HG03045 (cell line): ENCODE measurements at regions not wholly inside any gene's neighbourhood (a gene's known extent, or its start where the extent isn't known, plus 50 kb on each side); places are given as distances from the start of the nearest gene placed in this dataset.

Experiments used
- ATAC-seq: cut with Tn5 transposase; IDR thresholded peaks from one replicate; pipeline ENCODE4 v1.9.1; 2021; ENCODE audit warnings: mild to moderate bottlenecking, moderate library complexity; ENCODE audit not compliant: unreplicated experiment

GRCh38 chr10:124220547-124220946, 127.1 kb upstream of the CHST15 start:
- no peak for ATAC-seq

GRCh38 chr10:124219655-124220054, 126.3 kb upstream of the CHST15 start:
- ATAC-seq = no peak

- no peak for ATAC-seq
Observed at GRCh38 chr10:124219062-124219461, 125.7 kb upstream of the CHST15 start.

DNA sequence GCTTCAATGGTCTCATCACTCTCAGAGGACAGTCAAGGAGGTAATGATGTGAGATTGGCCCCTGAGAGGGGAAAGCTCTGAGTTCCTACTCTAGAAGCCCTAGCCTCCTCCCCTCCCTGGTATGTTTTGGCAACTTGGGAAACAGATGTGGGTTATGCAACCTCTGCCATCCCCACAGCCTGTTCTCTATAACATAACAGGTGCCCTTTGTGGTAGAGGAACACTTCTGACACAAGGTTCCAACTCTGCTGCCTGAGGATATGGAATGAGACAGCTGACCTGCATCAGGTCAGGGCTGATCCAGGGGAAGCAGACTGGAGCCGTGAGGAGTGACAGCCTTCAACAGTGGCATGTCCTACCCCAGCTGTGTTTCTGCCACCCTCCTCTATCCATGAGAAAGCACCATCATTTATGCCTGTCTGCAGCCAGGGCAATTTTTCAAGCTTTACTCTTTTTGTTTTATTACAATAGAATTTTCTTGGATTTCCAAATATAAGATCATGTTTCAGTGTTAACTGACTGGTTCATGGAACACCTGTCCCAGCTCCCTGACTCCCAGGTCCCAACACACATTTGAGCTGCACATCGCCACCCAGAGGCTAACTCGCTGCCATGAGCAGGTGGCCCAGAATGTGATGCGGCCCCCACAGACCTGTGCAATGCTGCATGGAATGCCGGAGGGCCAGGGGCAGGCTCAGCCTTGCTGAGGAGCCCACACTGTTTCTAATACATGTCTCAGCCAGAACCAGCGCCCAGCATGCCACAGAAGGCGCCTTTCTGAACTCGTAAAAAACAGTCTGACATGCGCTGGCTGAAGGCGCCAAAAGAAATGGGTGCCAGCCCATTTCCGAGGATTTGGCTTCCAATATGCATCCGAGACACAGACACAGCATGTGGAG, 124.8 kb upstream of the CHST15 start:
- no peak for ATAC-seq

- no peak for ATAC-seq
Observed at GRCh38 chr10:124217031-124217430, 123.6 kb upstream of the CHST15 start.

DNA sequence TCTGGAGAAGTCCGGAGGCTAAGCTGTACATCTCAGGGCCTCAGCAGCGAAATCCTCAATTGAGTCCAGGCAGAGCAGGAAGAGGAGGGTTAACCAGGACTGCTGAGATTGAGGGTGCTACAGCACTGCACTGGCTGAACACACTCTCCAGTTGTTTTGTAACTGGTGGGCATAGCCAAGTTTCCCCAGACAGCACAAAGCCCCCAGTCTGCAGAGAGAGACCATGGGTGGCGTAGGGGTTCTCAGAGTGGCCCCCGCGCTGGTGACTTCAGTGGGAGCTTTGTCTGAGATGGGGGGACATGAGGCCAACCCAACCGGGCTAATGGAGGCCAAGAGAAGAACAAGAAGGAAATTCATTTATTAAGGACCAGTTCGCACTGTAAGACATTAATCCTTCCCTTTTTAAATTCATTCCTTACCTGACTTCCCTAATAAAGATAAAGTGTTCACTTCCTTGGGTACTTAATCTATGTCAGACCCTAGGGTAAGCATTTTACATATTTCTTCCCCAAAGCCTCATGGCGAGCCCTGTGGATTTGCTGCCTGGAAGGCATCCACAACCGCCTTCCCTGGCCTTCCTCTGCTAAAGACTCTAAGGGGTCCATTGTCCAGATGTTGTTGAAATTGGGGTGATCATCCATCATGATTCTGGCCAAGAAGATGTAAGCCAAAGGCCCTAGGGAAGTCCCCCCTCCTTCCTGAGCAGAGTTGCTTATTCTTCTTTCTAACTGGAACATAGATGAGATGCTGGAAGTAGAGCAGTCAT, 121.4 kb upstream of the CHST15 start:
- no peak for ATAC-seq

GRCh38 chr10:124213899-124214510, 120.6 kb upstream of the CHST15 start:
- ATAC-seq = no peak

DNA sequence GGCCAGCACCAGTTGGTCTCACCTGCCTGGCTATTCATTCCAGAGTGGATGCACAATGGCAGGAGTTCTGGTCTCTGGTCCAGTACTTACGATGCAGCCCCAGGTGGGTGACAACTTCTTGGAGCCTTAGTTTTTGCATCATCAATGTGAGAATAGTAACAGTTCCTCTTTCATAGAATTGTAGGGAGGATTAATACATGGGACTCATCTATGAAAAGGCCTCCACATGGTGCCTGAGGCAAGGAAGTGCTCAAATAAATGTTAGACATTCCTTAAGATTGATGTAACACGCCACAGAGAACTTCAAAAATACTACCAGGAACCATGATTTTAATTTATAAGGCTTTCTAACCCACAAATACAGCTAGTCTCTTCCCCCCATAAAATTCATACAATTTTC, 120.1 kb upstream of the CHST15 start:
- no peak for ATAC-seq

DNA sequence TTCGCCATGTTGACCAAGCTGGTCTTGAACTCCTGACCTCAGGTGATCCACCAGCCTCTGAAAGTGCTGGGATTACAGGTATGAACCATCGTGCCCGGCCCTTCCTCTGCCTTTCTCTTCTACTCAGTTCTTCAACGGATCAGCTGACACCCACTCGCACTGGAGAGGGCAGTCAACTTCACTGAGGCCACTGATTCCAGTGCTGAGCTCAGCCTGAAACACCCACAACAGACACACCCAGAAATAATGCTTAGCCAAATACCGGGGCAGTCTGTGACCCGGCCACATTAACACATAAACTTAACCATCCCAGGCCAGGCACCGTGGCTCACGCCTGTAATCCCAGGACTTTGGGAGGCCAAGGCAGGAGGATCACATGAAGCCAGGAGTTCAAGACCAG, 119.3 kb upstream of the CHST15 start:
- no peak for ATAC-seq

DNA sequence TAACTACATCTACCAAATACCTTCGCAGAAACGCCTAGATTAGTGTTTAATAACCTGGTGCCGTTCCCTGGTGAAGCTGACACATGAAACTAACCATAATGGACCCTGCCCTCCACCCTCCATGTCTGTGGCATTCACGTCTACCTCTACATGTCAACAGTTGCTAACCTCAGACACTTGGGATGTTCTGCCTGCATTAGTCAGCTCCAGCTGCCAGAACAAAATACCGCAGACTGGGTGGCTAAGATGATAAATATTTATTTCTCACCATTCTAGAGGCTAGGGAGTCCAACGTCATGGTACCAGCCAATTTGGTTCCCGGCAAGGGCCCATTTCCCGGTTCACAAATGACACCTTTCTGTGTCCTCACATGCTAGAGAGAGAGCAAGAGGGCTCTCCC, 118.5 kb upstream of the CHST15 start:
- no peak for ATAC-seq

GRCh38 chr10:124210263-124210662, 116.9 kb upstream of the CHST15 start:
- no peak for ATAC-seq

DNA sequence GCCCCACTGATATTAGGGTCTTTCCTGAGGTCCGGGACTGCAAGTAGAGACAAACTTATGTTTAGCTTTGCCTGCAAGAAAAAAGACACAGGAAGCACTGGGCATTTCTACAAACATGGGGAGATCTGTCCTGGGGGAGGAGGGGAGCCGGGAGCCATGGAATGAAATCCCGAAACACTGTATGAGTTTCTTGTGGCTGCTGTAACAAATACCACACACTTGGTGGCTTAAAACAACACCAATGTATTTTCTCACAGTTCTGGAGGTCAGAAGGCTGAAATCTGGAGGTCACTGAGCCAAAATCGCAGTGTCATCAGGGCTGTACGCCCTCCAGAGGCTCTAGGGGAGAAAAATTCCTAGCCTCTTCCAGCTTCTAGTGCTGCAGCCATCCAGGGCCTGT, 114.0 kb upstream of the CHST15 start:
- ATAC-seq = no peak

DNA sequence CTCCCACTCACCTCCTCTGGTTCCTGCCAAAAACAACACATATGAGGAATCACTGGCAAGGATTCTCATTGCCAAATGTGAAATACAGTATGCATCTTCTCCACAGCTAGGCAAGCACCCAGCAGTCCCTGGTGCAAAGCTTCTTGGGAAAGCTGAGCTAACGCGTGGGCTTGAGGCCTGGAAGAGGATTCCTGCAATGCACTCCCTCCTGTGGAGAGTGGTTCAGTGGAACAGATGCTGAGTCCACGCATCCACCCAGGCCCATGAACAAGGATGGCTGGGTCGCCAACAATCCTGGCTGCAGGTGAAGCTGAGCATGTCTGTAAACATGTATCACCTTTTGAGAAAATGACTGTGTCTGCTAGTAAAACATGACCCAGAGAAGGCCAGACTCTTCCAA, 113.2 kb upstream of the CHST15 start:
- ATAC-seq = no peak

DNA sequence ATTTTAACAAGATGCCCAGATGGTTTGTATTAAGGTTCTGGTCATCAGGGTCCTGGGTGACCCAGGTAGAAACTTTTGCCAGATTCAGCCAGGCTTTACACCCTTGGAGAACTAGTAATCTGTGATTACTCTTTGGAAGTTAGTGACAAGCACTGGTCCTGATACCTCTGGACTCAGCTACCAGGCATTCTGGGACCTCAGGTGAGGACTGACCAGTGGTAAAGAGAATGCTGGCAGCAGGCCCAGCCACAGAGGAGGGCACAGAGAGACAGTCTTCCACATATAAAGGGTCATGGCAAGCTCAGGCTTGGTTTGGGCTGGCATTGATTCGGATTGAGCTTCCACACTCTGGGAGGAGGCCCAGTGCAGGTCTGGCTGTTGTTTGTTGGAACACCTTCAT, 112.0 kb upstream of the CHST15 start:
- ATAC-seq = no peak

DNA sequence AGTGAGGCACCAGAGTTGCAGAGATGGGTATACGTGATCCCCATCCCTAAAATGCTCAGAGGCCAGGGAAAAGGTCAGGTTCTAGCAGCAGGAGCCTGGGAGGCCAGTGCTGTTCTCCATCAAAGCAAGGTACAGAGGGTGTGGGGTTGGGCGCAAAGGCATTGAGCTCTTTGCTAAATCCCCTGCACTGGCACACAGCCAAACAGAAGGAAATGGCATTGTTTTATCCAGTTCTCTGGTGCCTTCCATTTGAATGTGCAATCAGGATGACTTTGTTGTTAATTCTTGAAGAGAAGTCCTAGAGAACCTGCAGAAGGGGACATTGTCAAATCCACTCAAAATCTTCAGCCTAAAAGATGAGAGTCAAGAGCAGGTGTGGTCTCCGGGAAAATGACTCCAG, 111.3 kb upstream of the CHST15 start:
- no peak for ATAC-seq

GRCh38 chr10:124200011-124200410, 106.6 kb upstream of the CHST15 start:
- ATAC-seq = no peak

DNA sequence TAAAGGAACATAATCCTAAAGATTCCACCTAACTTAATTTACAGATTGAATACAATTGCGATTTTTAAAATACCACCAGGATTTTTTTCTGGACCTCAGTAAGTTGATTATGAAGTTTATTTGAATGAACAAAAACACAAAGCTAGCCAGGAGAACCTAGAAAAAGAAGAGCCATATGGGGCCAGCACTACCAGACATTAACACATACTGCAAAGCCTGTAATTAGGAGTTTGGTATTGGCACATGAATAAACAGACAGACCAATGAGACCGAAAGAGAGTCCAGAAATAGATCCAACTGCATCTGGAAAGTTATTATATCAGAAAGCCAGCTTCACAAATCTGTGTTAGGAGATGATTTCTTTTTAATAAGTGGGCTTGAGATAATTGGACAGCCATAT, 105.5 kb upstream of the CHST15 start:
- no peak for ATAC-seq

GRCh38 chr10:124198125-124198501, 104.7 kb upstream of the CHST15 start:
- ATAC-seq = no peak

DNA sequence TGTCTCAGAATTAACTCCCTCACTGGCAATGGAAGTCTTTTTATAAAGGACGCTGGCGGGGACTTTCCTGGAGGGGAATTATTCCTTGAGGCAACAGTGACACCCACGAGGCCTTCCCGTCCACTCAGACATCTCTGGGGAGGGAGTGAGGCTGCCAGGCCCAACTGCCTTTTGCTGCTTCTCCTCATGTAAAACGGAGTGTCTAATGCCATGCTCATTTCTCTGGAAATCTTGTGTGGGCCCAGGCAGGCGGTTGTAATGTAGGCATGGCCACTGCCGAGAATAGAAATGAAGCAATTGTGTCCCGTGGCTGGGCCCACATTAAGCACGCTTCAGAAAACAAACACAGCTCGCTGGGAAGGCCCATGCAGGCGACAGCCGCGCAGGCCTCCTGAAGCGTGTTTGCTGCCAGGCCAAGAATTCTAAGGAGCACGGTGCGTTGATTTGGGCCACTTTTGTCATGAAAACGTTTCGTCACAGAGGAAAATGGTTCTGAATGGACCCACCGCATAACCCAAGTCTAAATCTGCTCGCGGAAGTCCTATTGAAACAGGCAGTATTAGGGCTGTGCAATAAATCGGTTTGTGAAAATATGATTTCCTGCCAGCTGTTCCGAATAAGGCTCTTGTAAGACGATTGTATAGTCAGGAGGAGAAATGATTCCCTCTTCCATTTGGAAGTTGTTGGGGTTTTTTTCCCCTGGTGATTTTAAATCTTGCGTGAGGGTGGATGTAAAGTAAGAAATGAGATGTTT, 104.2 kb upstream of the CHST15 start:
- ATAC-seq = no peak

DNA sequence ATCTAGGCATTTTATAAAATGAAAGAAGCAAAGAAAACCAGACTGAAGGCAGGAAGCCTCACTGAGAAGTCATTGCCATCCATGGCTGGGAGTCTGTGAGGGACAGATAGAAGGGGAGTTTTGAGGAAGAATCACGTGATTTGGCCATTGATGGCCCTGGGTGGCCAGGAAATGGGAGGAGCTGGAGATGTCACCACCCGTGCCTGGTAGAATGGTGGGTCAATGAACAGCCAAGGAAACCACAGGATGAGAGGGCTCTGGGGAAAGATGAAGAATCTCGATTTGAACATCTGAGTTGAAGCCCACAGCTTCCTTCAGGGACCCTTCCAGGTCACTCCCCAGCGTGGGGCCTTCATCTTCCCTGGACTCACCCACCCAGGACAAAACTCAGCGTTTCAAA, 103.3 kb upstream of the CHST15 start:
- no peak for ATAC-seq

DNA sequence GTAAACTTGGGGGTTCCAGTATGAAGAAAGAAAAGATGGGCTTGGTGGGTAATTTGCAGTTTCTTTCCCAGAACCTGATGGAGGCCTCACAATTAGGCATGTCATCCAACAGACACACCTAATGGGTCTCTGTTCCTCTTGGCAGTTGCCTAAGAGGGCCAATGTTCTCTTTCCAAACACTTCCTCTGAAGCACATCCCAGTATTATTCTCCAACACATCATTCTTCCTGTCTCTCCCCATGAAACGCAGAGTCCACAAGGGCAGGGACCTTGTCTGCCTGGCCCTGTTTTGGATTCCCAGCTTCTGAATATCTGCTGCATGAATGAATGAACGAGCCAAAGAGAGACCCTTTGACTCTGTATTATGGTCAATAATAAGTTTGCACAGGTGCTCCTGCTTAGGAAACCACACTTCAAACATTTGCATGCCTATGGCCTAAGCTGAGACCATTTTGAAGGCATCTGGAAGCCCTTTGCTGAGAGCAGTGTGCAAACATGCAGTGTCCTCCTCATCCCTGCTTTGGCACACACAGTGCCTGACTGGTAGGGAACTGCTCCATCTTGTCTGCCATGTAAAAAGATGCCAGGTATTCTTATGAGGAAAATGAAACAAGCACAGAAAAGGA, 100.9 kb upstream of the CHST15 start:
- ATAC-seq = no peak
